A673 (cell line): ENCODE measurements at regions not wholly inside any gene's neighbourhood (a gene's known extent, or its start where the extent isn't known, plus 50 kb on each side); places are given as distances from the start of the nearest gene placed in this dataset.

ENCODE experiments used
- BruUV-seq: library from RNA; stranded (reverse); fragments of 400-500 nt; replicated peaks from 2 replicates; lab custom pipeline; 2021; lab: Mats Ljungman, UMichigan
- CTCF ChIA-PET: fragments of 300-600 bp; sonication (Branson Sonifier 250); formaldehyde crosslinking; loops from one replicate; lab custom pipeline; 2022; ENCODE audit warnings: antibody characterized with exemption; lab: Charles Lee
- POLR2A ChIA-PET: fragments of 300-600 bp; sonication (Branson Sonifier 250); formaldehyde crosslinking; loops from one replicate; lab custom pipeline; 2022; ENCODE audit warnings: antibody characterized with exemption; ENCODE audit not compliant: low non-redundant PET; lab: Charles Lee
- DNase-seq: peaks from one replicate; pipeline ENCODE4 v3.0.0-alpha.2; 2015; ENCODE audit warnings: low spot score
- H3K27ac ChIP-seq: fragments of 200-600 bp; sonication (generic); 2 replicates; pipeline ENCODE4 v1.5.1; 2016; ENCODE audit warnings: mixed run types, low read depth, mild to moderate bottlenecking, mixed read lengths, antibody characterized with exemption, low read length; ENCODE audit not compliant: poor library complexity, severe bottlenecking
- H3K27me3 ChIP-seq: fragments of 200-600 bp; sonication (generic); replicated peaks from 2 replicates; pipeline ENCODE4 v1.6.1; 2017; ENCODE audit warnings: mixed run types, low read depth, mild to moderate bottlenecking, mixed read lengths, antibody characterized with exemption, low read length; ENCODE audit not compliant: insufficient read depth, poor library complexity
- H3K36me3 ChIP-seq: fragments of 200-600 bp; sonication (generic); 2 replicates; pipeline ENCODE4 v1.6.1; 2016; ENCODE audit warnings: mixed run types, mild to moderate bottlenecking, mixed read lengths, antibody characterized with exemption, low read length; ENCODE audit not compliant: insufficient read depth, poor library complexity, severe bottlenecking
- H3K4me1 ChIP-seq: fragments of 200-600 bp; sonication (generic); 2 replicates; pipeline ENCODE4 v1.6.1; 2017; ENCODE audit warnings: mixed run types, mild to moderate bottlenecking, mixed read lengths, antibody characterized with exemption, low read length; ENCODE audit not compliant: insufficient read depth, poor library complexity, severe bottlenecking
- H3K4me3 ChIP-seq: fragments of 200-600 bp; sonication (generic); 2 replicates; pipeline ENCODE4 v1.5.1; 2016; ENCODE audit warnings: low read depth, mixed run types, mild to moderate bottlenecking, mixed read lengths, low read length; ENCODE audit not compliant: poor library complexity, severe bottlenecking
- H3K9me3 ChIP-seq: fragments of 200-600 bp; sonication (generic); 2 replicates; pipeline ENCODE4 v1.6.1; 2016; ENCODE audit warnings: mixed run types, low read depth, mild to moderate bottlenecking, mixed read lengths, antibody characterized with exemption, low read length; ENCODE audit not compliant: poor library complexity, severe bottlenecking
- EZH2 ChIP-seq: fragments of 200-600 bp; sonication (generic); IDR thresholded peaks from 2 replicates; pipeline ENCODE4 v1.6.1; 2017; ENCODE audit warnings: borderline replicate concordance, low read depth, mild to moderate bottlenecking, mixed read lengths, antibody characterized with exemption, low read length; ENCODE audit not compliant: poor library complexity, severe bottlenecking
- intact Hi-C: fragments of 100-400 bp; cut with micrococcal nuclease; formaldehyde crosslinking; loops from one replicate; pipeline ENCODE4 v1.10.0; 2022; ENCODE audit not compliant: unreplicated experiment
- TF ChIP-seq, protein P1 (sequence below): fragments of 300-800, 200-600 bp; sonication (generic); conservative IDR thresholded peaks from 2 replicates; pipeline ENCODE4 v1.5.1; 2017; ENCODE audit warnings: low read depth, mild to moderate bottlenecking, antibody characterized with exemption, low read length, moderate library complexity, mixed read lengths

DNA sequence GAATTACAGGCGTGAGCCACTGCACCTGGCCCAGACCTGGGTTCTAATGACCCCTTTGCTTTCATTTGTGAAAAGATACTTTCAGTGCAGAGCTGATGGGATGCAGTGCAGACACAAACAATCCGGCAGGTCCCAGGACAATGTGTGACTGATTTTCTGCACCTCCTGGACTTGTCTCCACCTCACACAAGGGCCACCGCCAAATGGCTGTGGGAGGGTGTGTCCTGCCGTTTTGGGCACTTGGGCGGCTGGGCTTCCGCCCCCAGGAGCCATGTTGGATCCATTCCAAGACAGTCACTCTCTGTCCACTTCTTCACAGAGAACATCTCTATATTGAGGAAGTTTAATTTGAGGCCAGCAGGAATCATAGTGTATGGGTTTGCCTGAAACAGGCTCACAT, 112.3 kb upstream of the ZNF507 start:
- ChIA-PET CTCF (no interaction called here), POLR2A (no interaction called here)
- H3K27me3 ChIP-seq, result no peaks in the 10 kb centered on the region
- no TSS peak for BruUV-seq
- intact Hi-C loops, result no loop called here
- no peak for DNase-seq
- TF ChIP-seq EZH2, result no peak
- TF ChIP-seq, protein P1, sequence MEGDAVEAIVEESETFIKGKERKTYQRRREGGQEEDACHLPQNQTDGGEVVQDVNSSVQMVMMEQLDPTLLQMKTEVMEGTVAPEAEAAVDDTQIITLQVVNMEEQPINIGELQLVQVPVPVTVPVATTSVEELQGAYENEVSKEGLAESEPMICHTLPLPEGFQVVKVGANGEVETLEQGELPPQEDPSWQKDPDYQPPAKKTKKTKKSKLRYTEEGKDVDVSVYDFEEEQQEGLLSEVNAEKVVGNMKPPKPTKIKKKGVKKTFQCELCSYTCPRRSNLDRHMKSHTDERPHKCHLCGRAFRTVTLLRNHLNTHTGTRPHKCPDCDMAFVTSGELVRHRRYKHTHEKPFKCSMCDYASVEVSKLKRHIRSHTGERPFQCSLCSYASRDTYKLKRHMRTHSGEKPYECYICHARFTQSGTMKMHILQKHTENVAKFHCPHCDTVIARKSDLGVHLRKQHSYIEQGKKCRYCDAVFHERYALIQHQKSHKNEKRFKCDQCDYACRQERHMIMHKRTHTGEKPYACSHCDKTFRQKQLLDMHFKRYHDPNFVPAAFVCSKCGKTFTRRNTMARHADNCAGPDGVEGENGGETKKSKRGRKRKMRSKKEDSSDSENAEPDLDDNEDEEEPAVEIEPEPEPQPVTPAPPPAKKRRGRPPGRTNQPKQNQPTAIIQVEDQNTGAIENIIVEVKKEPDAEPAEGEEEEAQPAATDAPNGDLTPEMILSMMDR, result no peak
- H3K4me1 ChIP-seq, result no peaks in the 10 kb centered on the region
- H3K27ac ChIP-seq, result no peak overlapping the region
- H3K36me3 ChIP-seq, result no peaks in the 10 kb centered on the region
- no peak overlapping the region for H3K4me3 ChIP-seq
- no peaks in the 10 kb centered on the region for H3K9me3 ChIP-seq

- H3K27me3 ChIP-seq, result no peaks in the 10 kb centered on the region
- H3K4me1 ChIP-seq, result no peaks in the 10 kb centered on the region
- POLR2A ChIA-PET, result no interaction called here
- H3K4me3 ChIP-seq, result no peak overlapping the region
- intact Hi-C loops, result no loop called here
- DNase-seq, result no peak
- CTCF ChIA-PET, result no interaction called here
- H3K9me3 ChIP-seq, result no peaks in the 10 kb centered on the region
- no peak overlapping the region for H3K27ac ChIP-seq
- TF ChIP-seq, protein P1, result no peak
- no peak for TF ChIP-seq EZH2
- H3K36me3 ChIP-seq, result no peaks in the 10 kb centered on the region
- no TSS peak for BruUV-seq
Observed at GRCh38 chr19:32233885-32234284, 111.5 kb upstream of the ZNF507 start.

DNA sequence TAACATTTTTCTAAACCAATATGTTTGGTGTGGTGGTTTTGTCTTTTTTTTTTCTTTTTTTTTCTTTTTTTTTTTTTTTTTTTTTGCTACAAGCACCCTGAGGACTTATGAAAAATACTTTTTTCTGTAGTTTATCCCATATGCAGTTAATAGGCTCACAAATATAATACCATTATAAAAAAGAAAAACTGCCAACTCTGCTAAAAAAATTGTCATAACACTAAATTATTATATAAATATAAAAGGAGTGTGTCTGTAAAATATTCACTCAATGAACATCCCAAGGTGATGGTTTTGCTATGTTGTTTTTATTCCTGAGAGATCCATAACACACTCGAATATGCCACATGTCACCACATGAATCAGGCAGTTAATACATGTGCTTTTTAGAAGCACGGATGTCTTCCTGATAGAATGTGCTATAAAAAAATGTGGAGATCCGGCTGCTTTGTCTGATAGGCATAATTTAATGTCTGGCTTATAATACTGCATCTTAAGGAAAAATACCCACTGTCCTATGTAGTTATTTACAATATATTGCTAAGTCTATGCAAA, 110.7 kb upstream of the ZNF507 start:
- POLR2A ChIA-PET, result no interaction called here
- no peaks in the 10 kb centered on the region for H3K36me3 ChIP-seq
- no peaks in the 10 kb centered on the region for H3K9me3 ChIP-seq
- no peaks in the 10 kb centered on the region for H3K4me1 ChIP-seq
- no peak overlapping the region for H3K27ac ChIP-seq
- DNase-seq, result no peak
- BruUV-seq, result no TSS peak
- CTCF ChIA-PET, result no interaction called here
- no peak overlapping the region for H3K4me3 ChIP-seq
- TF ChIP-seq EZH2, result no peak
- TF ChIP-seq, protein P1, result no peak
- intact Hi-C loops, result no loop called here
- no peaks in the 10 kb centered on the region for H3K27me3 ChIP-seq
